ENCODE measurements at regions not wholly inside any gene's neighbourhood (a gene's known extent, or its start where the extent isn't known, plus 50 kb on each side); places are given as distances from the start of the nearest gene placed in this dataset.
"Not testable (repeated sequence)": the region's sequence is repeated elsewhere in the genome, so short reads cannot be mapped to it uniquely, and the experiment has no call there.

DNA sequence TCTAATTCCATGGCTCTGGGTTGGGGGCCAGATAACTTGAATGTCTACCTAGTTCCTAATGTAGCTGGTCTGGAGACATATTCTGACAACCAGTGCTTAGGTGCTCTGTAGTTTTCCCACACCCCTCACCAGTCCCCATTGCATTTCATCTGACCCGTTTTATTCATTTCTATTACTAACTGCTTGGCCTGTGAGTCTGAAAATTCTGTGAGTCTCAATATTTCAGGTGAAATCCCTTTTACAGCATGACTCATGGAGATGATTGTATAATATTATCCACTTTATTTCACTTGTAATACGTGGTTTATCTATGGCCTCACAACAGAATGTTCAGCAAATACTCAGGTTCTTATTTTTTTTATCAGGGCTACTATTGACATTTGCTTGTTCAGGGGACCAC lies 103.7 kb upstream of the UGP2 start:
- H3K4me3 ChIP-seq (ENCODE audit: low read length): no peak overlapping the region
- H3K9me3 ChIP-seq (ENCODE audit: control insufficient read depth, low read depth, low read length): no peaks in the 10 kb centered on the region
- no peaks in the 10 kb centered on the region for H3K36me3 ChIP-seq (ENCODE audit: control insufficient read depth, insufficient read depth, low read length)
- no peaks in the 10 kb centered on the region for H3K4me1 ChIP-seq (ENCODE audit: control insufficient read depth, insufficient read depth, low read length)
- WGBS (ENCODE audit: insufficient coverage, low lambda C conversion rate): no CpG with 5 or more reads among the region's 2 CpGs
- no peaks in the 10 kb centered on the region for H3K27me3 ChIP-seq (ENCODE audit: control insufficient read depth, insufficient read depth, low read length)
- no peak for DNase-seq
- H3K27ac ChIP-seq (ENCODE audit: low read length): no peak overlapping the region

GRCh38 chr2:63739180-63739579 lies 102.5 kb upstream of the UGP2 start:
- H3K4me3 ChIP-seq (ENCODE audit: low read length); DNase-seq; H3K36me3 ChIP-seq (ENCODE audit: control insufficient read depth, insufficient read depth, low read length); H3K4me1 ChIP-seq (ENCODE audit: control insufficient read depth, insufficient read depth, low read length); H3K27me3 ChIP-seq (ENCODE audit: control insufficient read depth, insufficient read depth, low read length); H3K27ac ChIP-seq (ENCODE audit: low read length); H3K9me3 ChIP-seq (ENCODE audit: control insufficient read depth, low read depth, low read length): not testable (repeated sequence)
- WGBS (ENCODE audit: insufficient coverage, low lambda C conversion rate): no CpG with 5 or more reads among the region's 2 CpGs

GRCh38 chr2:63740020-63740419 lies 101.7 kb upstream of the UGP2 start:
- DNase-seq: no peak
- no peaks in the 10 kb centered on the region for H3K4me1 ChIP-seq (ENCODE audit: control insufficient read depth, insufficient read depth, low read length)
- no peak overlapping the region for H3K27ac ChIP-seq (ENCODE audit: low read length)

DNA sequence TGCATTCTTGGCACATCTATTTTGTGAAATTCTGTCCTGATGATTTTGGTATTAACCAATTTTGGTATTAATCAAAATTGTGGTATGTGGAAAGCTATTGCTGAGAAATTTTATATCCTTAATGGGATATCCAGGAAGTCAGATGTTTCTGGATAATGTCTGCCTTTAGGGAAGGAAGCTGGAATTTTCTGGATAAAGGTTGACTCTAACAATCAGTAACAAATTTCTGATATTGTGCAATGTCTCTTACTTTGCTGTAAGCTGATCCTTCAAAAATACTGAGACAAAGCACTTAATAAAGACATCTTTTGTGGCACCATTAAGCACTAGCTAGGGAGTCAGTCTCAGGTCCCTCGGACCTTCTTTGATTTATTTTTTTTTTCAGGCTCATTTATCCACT lies 100.8 kb upstream of the UGP2 start:
- Histone ChIP-seq H3K9me3 (ENCODE audit: control insufficient read depth, low read depth, low read length) (no peaks in the 10 kb centered on the region), H3K4me1 (ENCODE audit: control insufficient read depth, insufficient read depth, low read length) (no peaks in the 10 kb centered on the region), H3K27ac (ENCODE audit: low read length) (no peak overlapping the region), H3K36me3 (ENCODE audit: control insufficient read depth, insufficient read depth, low read length) (no peaks in the 10 kb centered on the region), H3K27me3 (ENCODE audit: control insufficient read depth, insufficient read depth, low read length) (no peaks in the 10 kb centered on the region), H3K4me3 (ENCODE audit: low read length) (no peak overlapping the region)
- WGBS (ENCODE audit: insufficient coverage, low lambda C conversion rate): no CpG with 5 or more reads among the region's 1 CpG
- DNase-seq: no peak

More at GRCh38 chr2:63740020-63740419, 101.7 kb upstream of the UGP2 start:
- Histone ChIP-seq H3K4me3 (ENCODE audit: low read length) (no peak overlapping the region), H3K9me3 (ENCODE audit: control insufficient read depth, low read depth, low read length) (no peaks in the 10 kb centered on the region), H3K36me3 (ENCODE audit: control insufficient read depth, insufficient read depth, low read length) (no peaks in the 10 kb centered on the region), H3K27me3 (ENCODE audit: control insufficient read depth, insufficient read depth, low read length) (no peaks in the 10 kb centered on the region)

DNA sequence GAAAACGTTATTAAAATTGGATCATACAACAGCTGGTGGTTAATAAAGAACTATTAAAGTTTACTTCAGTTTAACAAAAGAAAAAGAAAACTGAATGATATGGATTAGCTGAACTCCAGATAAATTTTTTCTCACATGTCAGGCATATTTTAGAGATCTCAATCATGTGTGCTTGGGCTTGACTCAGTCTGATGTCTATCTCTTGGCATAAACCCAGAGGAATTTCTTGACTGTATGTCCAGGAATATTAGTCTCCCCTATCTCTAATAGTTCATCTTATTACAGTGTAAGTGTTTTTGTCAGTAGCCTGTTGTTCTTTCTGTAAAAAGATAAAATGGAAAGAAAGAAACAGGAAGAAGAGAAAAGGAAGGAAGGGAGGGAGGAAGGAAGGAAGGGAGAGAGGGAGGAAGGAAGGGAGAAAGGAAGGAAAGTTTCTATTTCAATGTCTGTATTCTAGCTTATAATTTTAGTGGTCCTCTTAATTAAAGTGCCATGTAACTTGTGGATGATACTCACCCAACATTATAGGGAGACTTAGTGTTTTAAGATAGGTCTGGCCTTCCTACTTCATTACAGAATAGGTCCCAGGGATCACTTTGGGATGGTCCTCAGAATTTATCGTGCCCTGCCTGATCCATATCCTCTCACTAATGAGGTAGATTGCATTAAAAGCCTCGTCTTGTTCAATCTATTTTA lies 99.7 kb upstream of the UGP2 start:
- H3K36me3 ChIP-seq (ENCODE audit: control insufficient read depth, insufficient read depth, low read length): no peaks in the 10 kb centered on the region
- no peaks in the 10 kb centered on the region for H3K27me3 ChIP-seq (ENCODE audit: control insufficient read depth, insufficient read depth, low read length)
- no peak overlapping the region for H3K27ac ChIP-seq (ENCODE audit: low read length)
- no peaks in the 10 kb centered on the region for H3K4me1 ChIP-seq (ENCODE audit: control insufficient read depth, insufficient read depth, low read length)
- no peak for DNase-seq
- WGBS (ENCODE audit: insufficient coverage, low lambda C conversion rate): 0% methylated on average over 1 of the region's 3 CpGs
- H3K4me3 ChIP-seq (ENCODE audit: low read length): no peak overlapping the region
- H3K9me3 ChIP-seq (ENCODE audit: control insufficient read depth, low read depth, low read length): no peaks in the 10 kb centered on the region

GRCh38 chr2:63742580-63742976 lies 99.1 kb upstream of the UGP2 start:
- Histone ChIP-seq H3K27ac (ENCODE audit: low read length) (no peak overlapping the region), H3K27me3 (ENCODE audit: control insufficient read depth, insufficient read depth, low read length) (no peaks in the 10 kb centered on the region), H3K4me3 (ENCODE audit: low read length) (no peak overlapping the region), H3K4me1 (ENCODE audit: control insufficient read depth, insufficient read depth, low read length) (no peaks in the 10 kb centered on the region), H3K36me3 (ENCODE audit: control insufficient read depth, insufficient read depth, low read length) (no peaks in the 10 kb centered on the region), H3K9me3 (ENCODE audit: control insufficient read depth, low read depth, low read length) (no peaks in the 10 kb centered on the region)
- DNase-seq: no peak
- WGBS (ENCODE audit: insufficient coverage, low lambda C conversion rate): 100% methylated on average over 2 of the region's 5 CpGs

DNA sequence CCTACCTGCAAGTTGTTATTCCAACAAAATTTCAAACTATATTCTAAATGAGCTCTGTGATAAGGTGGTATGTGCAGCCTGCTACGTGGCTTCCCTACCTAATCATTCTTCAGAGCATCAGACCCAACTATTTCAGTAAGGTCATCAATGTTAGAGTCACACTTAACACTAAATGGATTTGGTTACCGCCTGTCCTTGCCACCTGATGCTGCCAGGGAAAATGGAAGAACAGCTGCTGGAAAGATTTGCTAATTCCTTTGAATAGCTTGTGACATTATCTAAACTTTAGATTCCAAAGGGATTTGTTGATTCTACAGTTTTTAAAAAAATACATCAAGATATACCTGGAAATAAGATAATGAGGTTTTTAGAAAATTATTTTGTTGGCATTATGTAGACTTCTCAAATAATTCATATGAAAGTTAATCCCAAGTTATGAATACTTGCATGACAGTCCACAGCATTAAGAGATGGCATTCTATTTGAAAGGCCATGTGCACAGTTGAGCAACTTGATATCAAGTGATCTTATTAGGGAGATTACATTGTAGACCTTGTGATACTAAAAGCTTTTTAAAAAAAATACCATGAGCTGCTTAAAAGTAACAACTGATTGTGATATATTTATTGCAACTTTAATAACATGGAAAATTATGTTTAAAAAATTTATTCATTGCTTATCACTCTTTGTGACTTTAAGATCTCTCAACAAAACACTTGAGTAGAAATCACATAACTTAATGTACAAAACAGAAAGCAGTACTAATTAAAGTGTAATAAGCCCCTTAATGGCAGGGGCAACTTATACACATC lies 98.3 kb upstream of the UGP2 start:
- Histone ChIP-seq H3K36me3 (ENCODE audit: control insufficient read depth, insufficient read depth, low read length) (no peaks in the 10 kb centered on the region), H3K27me3 (ENCODE audit: control insufficient read depth, insufficient read depth, low read length) (no peaks in the 10 kb centered on the region), H3K9me3 (ENCODE audit: control insufficient read depth, low read depth, low read length) (no peaks in the 10 kb centered on the region), H3K27ac (ENCODE audit: low read length) (no peak overlapping the region), H3K4me3 (ENCODE audit: low read length) (no peak overlapping the region), H3K4me1 (ENCODE audit: control insufficient read depth, insufficient read depth, low read length) (no peaks in the 10 kb centered on the region)
- no CpG with 5 or more reads among the region's 2 CpGs for WGBS (ENCODE audit: insufficient coverage, low lambda C conversion rate)
- no peak for DNase-seq

GRCh38 chr2:63743982-63744966 lies 97.4 kb upstream of the UGP2 start:
- Histone ChIP-seq H3K4me3 (ENCODE audit: low read length) (no peak overlapping the region), H3K27ac (ENCODE audit: low read length) (no peak overlapping the region), H3K9me3 (ENCODE audit: control insufficient read depth, low read depth, low read length) (no peaks in the 10 kb centered on the region), H3K4me1 (ENCODE audit: control insufficient read depth, insufficient read depth, low read length) (no peaks in the 10 kb centered on the region), H3K27me3 (ENCODE audit: control insufficient read depth, insufficient read depth, low read length) (no peaks in the 10 kb centered on the region), H3K36me3 (ENCODE audit: control insufficient read depth, insufficient read depth, low read length) (no peaks in the 10 kb centered on the region)
- WGBS (ENCODE audit: insufficient coverage, low lambda C conversion rate): 47% methylated on average over 3 of the region's 6 CpGs
- no peak for DNase-seq

DNA sequence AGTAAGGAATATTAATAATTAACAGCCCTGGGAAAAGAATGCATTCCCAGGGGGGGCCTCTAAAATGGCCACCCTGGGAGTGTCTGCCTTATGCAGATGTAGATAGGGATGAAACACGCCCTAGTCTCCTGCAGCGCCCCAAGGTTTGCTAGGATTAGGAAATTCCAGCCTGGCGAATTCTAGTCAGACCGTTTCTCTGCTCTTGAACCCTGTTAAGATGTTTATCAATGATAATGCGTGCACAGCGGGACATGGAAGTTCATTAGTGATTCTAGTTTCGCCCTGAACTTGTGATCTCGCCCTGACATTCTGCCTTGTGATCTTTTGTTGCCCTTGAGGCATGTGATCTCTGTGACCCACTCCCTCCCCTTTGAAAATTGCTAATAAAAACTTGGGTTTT lies 95.1 kb upstream of the UGP2 start:
- not testable (repeated sequence) for H3K27ac ChIP-seq (ENCODE audit: low read length); H3K4me1 ChIP-seq (ENCODE audit: control insufficient read depth, insufficient read depth, low read length); H3K9me3 ChIP-seq (ENCODE audit: control insufficient read depth, low read depth, low read length); H3K4me3 ChIP-seq (ENCODE audit: low read length); DNase-seq; H3K27me3 ChIP-seq (ENCODE audit: control insufficient read depth, insufficient read depth, low read length); H3K36me3 ChIP-seq (ENCODE audit: control insufficient read depth, insufficient read depth, low read length)
- WGBS (ENCODE audit: insufficient coverage, low lambda C conversion rate): no CpG with 5 or more reads among the region's 8 CpGs

GRCh38 chr2:63751901-63752300 lies 89.8 kb upstream of the UGP2 start:
- DNase-seq: no peak
- no peak overlapping the region for H3K4me3 ChIP-seq (ENCODE audit: low read length)

More at GRCh38 chr2:63751901-63752300, 89.8 kb upstream of the UGP2 start:
- Histone ChIP-seq H3K9me3 (ENCODE audit: control insufficient read depth, low read depth, low read length) (no peaks in the 10 kb centered on the region), H3K27ac (ENCODE audit: low read length) (no peak overlapping the region), H3K27me3 (ENCODE audit: control insufficient read depth, insufficient read depth, low read length) (no peaks in the 10 kb centered on the region), H3K36me3 (ENCODE audit: control insufficient read depth, insufficient read depth, low read length) (no peaks in the 10 kb centered on the region), H3K4me1 (ENCODE audit: control insufficient read depth, insufficient read depth, low read length) (no peaks in the 10 kb centered on the region)
- WGBS (ENCODE audit: insufficient coverage, low lambda C conversion rate): no CpG with 5 or more reads among the region's 3 CpGs
